Neural cell (in vitro differentiated cells): ENCODE measurements at regions not wholly inside any gene's neighbourhood (a gene's known extent, or its start where the extent isn't known, plus 50 kb on each side); places are given as distances from the start of the nearest gene placed in this dataset.

Experiments used
- CTCF ChIP-seq: fragments of 450-650 bp; IDR thresholded peaks from 2 replicates; pipeline ENCODE4 v1.5.1; 2014; ENCODE audit warnings: antibody characterized with exemption, mild to moderate bottlenecking, moderate library complexity; ENCODE audit not compliant: poor library complexity, severe bottlenecking
- EP300 ChIP-seq: fragments of 450-650 bp; conservative IDR thresholded peaks from 2 replicates; pipeline ENCODE4 v1.6.1; 2014; ENCODE audit warnings: antibody characterized with exemption, mild to moderate bottlenecking, moderate library complexity; ENCODE audit not compliant: poor library complexity, severe bottlenecking
- EZH2 ChIP-seq: fragments of 200-600, 300-800 bp; shearing (Covaris generic), sonication (generic); IDR thresholded peaks from 2 replicates; pipeline ENCODE4 v1.6.1; 2014; ENCODE audit warnings: antibody characterized with exemption, low read length, borderline replicate concordance, mild to moderate bottlenecking; ENCODE audit not compliant: insufficient read depth, poor library complexity, severe bottlenecking
- POLR2AphosphoS5 ChIP-seq: IDR thresholded peaks from 2 replicates; pipeline ENCODE4 v1.6.1; 2012
- REST ChIP-seq: IDR thresholded peaks from 2 replicates; pipeline ENCODE4 v1.6.1; 2012; ENCODE audit warnings: borderline replicate concordance

GRCh38 chr4:83732114-83732635, 196.3 kb downstream of the GPAT3 start:
- TF ChIP-seq CTCF = no peak
- TF ChIP-seq POLR2AphosphoS5 = no peak
- no peak for TF ChIP-seq REST
- no peak for TF ChIP-seq EZH2
- TF ChIP-seq EP300 = no peak
